ENCODE measurements at regions not wholly inside any gene's neighbourhood (a gene's known extent, or its start where the extent isn't known, plus 50 kb on each side); places are given as distances from the start of the nearest gene placed in this dataset.
"Not testable (repeated sequence)": the region's sequence is repeated elsewhere in the genome, so short reads cannot be mapped to it uniquely, and the experiment has no call there.

DNA sequence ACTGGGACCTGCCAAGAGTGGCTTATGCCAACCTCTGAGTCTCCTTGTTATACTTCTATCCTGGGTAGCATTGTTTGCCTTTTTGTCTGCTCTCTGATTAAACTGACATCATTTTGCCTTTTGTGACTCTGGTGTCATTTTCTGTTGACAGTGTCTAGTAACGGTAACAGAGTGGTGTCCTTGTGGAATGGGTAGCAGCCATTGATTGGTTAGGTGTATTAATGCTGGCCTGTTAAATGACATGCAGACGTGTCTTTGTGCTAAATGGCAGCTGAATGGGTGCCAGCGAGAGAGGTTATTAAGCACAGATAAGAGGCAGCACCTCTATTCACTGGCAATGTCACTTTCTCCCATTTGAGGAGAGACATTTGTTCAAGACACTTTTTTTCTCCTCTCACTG, 1289.4 kb downstream of the PCDH9 start:
- DNase-seq = no peak

DNA sequence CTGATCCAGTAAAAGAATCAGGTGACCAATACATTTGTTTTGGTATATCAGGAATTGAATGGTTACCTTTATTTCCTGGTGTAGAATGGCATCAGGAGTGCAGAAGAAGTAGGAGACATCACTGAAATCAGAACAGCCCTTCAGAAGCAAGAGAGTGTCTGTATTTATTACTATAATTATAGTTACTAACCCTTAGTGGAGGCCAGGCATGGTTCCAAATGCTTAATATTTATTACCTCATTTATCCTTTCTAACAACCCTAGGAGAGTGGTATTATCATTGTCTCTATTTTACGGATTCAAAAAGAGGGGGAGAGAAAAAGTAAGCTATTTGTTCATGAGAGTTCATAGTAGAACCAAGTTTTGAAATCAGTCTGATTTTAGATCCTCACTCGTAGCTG, 1292.9 kb downstream of the PCDH9 start:
- no peak for DNase-seq

DNA sequence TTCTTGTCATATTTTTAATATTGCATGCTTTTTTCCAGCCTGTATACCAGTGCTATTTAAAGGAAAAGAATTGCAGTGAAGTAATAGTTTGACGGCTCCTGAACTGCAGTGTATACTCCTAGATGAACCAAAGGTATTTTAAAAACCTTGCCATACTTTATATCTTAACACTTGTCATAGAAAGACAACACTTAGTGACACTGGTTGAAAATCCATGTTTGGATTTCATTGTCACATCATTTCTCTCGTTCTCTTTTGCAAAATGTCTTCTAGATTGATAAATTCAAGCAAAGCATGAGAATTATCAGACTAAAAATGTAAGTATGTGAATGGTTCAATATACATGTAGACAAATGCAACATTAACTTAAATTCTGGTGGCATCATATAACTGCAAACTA, 1293.9 kb downstream of the PCDH9 start:
- no peak for DNase-seq

DNA sequence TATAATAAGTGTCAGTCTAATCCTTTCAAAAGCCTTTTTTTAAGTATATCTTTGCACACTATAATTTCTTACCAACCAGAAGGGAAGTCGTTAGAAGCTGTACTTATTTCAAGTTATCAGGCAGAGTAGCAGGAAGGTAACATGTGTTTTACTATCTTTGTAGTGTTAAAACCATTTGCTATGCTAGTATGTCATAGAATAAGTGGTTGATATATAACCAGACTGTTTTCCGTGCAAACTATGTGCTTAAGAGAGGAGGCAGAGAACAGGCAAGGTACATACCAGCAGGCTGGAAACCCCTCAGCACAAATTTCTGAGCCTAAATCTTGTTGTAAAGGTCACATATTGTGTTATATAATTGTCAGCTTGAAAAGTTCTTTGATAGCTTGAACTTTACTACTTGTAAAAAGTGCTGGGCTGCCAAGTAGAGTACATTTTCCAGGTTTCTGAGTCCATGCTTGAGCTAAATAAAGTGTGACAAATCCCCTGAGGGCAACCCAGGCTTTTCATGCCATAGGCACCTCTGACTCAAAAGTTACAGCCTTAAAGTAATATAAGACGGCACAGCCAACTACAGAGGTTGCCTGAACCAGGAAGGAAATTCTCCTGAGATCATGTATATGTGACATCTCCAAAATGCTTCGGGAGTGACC, 1297.4 kb downstream of the PCDH9 start:
- no peak for DNase-seq

DNA sequence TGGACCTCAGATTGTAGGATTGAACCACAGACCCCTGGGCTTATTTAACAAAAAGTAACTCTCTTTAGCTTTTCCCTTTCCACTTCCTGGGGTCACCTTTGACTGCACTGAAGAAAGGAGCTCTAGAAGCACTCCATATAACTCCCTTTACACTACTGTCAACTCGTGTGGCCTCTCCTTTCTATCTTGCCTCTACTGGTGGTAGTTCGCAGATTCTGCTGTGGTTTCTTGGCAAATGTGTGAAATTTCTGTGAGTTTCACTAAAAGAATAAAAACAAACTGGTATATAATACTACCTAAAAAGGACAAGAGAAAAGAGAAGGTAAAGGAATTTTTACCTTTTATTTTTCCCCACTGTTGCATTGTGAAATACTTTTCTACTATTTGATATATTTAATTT, 1298.1 kb downstream of the PCDH9 start:
- no peak for DNase-seq

DNA sequence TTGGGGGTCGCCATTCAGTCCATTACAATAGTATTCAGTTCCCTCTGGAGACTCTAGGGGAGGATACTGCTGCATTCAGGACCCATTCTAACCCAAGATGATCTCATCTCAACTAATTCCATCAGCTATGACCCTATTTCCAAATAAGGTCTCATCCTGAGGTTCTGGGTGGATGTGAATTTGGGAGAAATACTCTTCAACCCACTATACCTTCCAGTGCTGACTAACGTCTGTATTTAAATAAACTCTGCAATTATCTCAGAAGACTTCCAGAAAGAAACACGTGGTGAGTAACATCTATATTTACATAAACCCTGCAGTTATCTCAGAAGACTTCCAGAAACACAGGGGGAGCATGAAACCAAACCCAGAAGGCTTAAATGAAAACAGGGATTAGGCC, 1300.7 kb downstream of the PCDH9 start:
- no peak for DNase-seq

DNA sequence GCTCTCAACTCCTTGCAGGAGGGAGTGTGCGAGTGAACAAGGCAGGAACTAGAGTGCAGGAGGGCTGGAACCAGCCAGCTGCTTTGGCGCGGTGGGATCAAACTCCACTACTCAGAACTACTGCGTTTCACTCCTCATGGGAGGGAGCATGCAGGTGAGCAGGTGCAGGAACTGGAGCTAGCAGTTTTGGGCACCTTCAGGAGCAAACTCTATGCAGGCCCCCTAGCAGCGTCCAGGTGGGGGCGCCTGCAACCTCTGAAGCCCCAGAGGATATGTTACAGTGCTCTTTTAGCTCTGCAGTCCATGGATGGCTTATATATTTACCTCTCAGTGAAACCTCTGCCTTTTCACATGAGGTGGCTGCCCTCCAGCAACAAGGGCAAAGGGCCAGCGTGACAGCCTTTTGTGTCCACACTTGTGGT, 1303.4 kb downstream of the PCDH9 start:
- peak; percentile 17 for DNase-seq

DNA sequence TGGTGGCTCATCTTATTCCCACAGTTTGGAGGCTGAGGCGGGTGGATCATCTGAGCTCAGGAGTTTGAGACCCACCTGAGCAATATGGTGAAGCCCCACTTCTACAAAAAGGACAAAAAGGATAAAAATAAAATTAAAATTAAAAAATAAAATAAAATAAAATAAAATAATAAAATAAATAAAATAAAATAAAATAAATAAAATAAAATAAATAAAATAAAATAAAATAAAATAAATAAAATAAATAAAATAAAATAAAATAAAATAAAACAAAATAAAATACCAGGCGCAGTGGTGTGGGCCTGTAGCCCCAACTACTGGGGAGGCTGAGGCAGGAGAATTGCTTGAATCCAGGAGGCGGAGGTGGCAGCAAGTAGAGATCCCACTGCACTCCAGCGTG, 1307.3 kb downstream of the PCDH9 start:
- not testable (repeated sequence) for DNase-seq

DNA sequence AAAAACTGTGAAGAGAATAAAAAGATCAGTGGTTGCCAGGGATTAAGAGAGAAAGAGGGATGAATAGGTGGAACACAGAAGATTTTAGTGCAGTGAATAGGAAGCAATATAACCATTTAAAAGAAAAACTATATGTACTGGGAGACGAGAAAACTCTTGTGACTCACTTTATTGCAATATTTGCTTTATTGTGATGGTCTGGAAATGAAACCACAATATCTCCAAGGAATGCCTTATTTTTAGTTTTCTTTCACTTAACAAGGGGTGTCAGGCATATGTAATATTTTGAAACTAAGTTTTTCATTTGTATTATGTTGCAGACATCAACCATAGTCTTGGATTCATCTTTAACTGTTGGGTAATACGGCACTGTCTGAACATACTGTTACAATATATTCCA, 1308.2 kb downstream of the PCDH9 start:
- no peak for DNase-seq

DNA sequence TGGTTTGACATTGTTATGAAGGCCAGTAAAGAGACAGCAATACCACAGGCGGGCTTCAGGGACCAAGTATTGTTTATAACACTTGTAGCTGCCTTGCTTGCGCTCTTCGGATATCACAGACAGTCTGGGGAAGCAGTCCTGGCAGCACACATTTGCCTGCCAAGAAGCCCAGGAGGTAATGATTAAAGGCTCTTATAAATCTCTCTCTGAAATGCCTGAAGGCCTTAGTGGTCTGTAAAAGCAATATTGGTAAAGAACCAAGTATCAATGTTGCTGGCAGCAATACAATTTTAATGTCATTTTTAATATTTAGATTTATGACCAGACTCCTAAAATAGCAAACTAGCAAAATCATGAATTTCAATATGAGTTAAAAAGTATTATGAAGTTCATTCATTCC, 1312.4 kb downstream of the PCDH9 start:
- no peak for DNase-seq

DNA sequence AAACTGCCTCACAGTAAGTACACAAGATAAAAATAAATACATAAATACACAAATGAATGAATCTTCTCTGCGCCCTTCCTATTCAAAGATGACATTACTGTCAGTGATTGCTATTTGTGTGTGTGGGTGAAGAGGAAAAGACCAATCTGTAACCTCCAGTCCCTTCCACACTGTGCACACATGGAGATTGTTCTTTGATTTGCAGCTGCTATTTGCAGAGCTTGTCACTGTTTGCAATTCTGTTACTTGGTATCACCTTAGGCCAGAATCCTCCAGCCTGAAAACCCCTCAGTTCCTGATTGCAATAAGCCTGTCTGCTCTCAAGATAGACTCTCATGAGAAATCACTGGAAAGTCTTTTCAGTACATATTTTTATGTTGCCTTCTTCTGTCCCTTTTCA, 1314.9 kb downstream of the PCDH9 start:
- no peak for DNase-seq

DNA sequence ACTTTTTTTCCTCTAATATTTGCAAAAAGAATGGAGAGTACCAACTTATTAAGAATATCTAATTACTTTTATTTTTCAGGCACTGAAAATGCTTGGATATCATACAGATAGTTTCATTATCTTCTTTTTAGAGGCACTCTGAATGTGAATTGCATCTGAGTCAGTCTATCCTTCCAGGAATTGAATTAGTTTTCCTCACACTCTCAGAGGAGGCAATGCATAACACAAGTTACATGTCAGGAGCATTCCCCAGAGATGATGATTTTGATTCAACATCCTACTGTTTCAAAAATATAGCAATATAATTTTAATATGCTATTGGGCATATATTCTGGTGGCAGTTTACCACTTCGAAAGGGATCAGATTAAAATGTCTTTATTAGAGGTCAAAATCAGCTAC, 1315.4 kb downstream of the PCDH9 start:
- no peak for DNase-seq

DNA sequence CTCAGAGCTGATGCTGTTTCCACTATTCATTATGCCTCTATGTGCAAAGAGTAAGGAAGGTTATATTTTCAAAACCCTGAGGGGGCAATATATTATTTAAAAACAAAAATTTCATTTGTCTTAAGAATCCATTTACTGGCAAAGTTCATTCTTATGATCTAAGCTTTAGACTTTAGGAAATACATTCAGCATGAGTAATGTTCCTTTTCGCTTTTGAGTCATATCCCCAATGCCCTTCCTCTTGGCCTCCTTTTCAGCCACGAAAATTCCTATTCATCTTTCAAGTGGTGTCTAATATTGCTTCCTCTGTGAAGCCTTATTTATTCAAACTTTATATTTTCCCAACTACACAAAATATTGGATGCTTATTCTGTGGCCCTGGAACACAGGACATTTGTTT, 1317.0 kb downstream of the PCDH9 start:
- DNase-seq = peak; percentile 12

DNA sequence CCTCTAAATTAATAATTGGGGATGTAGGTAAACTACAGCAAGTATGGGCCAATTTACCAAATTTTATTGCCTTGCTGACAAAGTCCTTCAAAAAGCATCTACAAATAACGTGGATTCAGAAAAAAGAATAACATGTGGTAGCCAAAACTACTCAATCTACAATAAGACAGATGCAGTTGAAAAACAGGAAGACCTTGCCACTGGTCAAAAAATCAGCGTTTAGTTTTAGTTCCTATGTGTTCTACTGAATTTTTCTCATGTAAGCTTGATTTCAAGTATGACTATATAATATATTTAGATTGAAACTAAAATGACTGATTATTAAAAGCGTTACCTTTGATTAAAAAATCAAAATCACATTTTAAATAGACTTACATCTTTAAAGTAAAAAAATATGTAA, 1317.6 kb downstream of the PCDH9 start:
- DNase-seq = no peak

DNA sequence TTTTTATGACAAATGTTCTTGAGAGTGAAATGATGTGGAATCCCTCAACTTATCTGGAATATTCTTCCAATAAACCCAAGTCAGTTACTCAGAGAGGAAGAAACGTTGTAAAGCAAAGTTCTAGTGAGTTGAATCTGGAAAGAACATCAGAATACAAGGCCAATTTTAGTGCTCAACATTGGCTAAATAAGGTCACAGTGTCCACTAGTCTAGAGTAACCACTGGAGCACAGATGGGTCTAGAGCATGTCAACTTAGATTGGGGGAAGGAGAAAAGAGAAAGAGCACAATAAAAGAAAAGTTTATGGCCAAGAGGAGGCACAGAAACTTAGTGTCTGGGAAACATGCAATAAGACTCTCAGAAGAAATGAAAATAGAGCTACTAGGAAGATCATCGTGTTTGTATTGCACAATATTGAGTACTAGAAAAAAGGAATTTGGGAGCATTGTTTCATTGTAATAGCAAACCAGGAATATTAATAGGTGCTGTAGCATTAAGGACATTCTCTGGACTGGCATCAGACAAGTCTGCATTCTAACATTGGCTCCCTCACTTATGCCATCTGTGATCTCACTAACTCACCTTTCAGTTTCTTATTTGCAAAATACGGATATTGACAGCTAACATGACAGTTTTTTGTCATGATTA, 1318.5 kb downstream of the PCDH9 start:
- DNase-seq = no peak

DNA sequence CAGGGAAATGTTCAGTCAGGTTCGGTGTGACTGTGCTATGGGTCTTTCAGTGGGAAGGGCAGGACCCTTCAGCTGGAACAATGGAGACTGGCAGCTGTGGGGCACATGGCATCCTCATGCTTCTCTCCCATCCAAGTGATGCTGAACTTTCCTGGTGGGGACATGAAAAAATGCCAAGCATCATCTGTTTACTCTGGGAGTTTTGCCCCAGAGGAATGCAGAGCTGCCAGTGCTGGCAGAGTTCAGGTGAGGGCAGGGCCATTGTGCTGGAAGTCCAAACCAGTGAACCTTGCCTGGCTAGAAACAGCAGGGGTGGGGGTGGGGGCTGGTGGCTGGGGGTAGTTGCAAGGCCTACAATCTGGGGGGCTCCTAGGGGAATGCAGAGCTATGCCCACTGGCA, 1320.6 kb downstream of the PCDH9 start:
- no peak for DNase-seq

DNA sequence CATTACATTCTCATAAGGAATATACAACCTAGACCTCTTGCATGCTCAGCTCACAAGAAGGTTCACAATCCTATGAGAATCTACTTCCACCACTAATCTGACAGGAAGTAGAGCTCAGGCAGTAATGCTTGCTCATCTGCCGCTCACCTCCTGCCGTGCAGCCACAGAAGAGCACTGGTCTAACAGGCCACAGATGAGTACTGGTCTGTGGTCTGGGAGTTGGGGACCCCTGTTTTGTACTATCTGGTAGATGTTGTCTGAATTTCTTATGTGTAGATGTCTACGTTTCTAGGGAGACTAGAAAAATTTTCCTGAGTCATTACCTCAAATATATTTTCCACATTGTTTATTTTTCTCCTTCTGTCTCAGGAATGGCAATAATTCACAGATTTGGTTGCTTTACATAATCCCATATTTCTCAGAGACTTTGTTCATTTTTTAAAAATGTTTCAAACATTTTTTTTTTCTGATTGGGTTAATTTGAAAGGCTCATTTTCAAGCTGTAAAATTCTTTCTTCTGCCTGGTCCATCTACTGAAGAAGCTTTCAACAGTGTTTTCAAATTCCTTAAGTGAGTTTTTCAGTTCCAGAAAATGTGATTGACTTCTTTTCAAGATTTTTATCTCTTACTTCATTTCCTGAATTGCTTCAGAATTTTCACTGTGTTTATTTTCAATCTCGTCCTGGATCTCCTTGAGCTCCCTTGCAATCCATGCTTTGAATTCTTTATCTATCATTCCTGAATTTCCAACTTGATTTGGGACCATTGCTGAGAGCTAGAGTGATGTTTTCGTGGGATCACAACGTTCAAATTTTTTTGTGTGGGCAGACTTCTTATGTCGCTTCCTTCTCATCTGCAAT, 1322.2 kb downstream of the PCDH9 start:
- no peak for DNase-seq

DNA sequence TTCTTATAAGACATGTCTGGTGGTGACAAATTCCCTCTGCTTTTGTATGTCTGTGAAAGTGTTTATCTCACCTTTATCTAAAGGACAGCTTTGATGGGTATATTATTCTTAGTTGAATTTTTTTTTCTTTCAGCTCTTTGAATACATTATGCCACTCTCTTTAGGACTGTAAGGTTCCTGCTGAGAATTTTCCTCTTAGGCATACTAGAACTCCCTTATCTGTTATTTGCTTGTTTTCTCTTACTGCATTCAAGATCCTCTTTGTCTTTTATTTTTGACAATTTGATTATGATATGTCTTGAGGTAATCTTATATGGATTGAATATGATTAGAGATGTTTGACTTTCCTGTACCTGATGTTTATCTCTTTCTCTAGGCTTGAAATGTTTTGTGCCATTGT, 1328.4 kb downstream of the PCDH9 start:
- no peak for DNase-seq

DNA sequence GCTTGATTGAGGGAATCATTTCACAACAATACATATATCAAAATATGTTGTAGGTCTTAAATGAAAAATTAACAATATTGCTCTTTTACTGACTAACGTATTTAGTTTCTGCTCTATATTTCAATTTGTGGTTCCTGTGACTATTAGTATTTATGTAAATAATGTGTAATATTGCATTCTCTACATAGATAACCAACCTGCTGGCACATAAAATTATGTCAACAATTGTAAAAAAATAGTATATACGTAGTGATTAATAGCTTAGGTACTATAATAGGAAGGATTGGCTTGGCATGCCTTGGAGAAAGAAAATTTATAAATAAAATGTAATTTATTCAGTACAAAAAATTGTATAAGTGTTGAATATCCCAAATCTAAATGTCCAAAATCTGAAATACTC, 1336.1 kb downstream of the PCDH9 start:
- DNase-seq = no peak

DNA sequence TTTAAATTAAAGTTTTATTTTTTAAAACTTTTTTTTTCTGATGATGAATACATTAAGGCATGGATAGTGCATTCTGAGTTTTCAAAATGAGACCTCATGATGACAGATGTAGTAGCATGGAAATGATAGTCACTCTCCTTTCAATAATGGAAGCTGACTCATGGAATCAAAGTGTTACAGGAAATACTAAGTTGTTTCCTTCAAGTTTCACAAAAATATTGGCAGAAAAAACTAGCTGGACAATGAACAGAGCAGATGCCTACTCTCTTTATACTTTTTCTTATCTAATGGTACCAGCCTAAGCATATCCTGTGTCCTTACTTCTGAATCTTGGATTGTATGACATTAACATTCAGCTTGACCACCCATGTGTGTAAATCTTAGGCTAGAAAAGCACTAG, 1337.3 kb downstream of the PCDH9 start:
- DNase-seq = no peak

DNA sequence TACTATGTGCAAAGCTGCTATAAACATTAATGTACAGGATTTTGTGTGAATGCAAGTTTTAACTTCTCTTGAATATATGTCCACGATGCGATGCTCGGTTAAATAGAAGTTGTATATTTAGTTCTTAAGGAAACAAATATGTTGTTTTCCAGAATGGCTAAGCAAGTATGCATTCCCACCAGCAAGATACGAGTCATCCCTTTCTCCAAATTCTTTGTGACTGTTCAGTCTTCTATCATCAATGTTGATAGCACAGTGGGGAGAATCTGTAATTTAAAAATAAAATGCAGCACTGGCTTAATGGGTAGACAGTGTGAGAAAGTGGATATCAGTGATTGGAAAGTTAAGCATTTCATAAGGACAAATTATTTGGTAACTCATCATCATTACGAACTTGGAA, 1340.8 kb downstream of the PCDH9 start:
- no peak for DNase-seq

DNA sequence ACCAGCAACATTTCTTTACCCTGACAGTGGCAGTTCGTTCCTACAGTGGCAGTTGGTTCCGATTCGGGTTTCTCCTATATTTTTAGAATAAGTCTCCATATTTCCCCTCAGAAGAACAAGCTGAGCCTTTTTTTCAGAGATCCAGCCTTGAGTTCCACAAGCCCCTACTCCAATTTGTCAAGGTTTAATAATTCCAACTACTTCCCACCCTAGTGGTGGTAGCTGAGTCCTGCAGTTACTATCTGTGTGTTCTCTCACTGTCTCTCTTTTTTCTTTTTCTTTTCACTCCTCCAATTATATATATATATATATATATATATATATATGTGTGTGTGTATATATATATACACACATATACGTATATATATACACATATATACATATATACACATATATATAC, 1347.3 kb downstream of the PCDH9 start:
- no peak for DNase-seq

DNA sequence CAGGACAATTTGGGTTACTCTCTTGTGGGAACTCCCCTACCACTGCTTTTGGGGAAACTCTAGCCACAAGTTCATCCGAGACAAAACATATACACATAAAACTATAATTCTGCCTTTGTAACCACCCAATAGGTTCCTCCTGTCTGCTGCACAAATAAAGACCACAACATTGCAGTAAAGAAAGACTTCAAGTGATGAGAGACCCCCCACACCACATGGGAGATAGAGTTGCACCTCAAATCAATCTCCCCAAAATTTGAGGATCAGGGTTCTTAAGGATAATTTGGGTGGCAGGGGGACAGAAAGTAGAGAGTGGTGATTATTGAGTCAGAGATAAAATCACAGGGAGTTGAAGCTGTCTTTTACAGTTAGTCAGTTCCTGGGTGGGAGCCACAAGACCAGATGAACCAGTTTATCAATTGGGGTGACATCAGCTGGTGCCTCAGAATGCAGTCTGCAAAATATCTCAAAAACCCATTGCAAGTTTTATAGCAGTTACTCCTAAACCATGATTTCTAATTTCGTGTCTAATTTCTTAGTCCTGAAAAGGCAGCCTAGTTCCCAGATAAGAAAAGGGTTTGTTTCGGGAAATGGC, 1348.5 kb downstream of the PCDH9 start:
- DNase-seq = no peak

Data from tongue (tissue), 1 donor.